IMR-90 (cell line): ENCODE measurements at regions not wholly inside any gene's neighbourhood (a gene's known extent, or its start where the extent isn't known, plus 50 kb on each side); places are given as distances from the start of the nearest gene placed in this dataset.

ENCODE experiments used
- BHLHE40 ChIP-seq: fragments of 150-350 bp; IDR thresholded peaks from 2 replicates; pipeline ENCODE4 v1.6.1; 2016; ENCODE audit warnings: mild to moderate bottlenecking, low read depth, low read length
- CTCF ChIP-seq: conservative IDR thresholded peaks from 2 replicates; pipeline ENCODE4 v1.5.1; 2012; ENCODE audit warnings: mild to moderate bottlenecking, low read depth, low read length, improper control_type of control experiment
- ELK1 ChIP-seq: fragments of 150-350 bp; IDR thresholded peaks from 2 replicates; pipeline ENCODE4 v1.6.1; 2016; ENCODE audit warnings: low read depth, mild to moderate bottlenecking, low read length, moderate library complexity, borderline replicate concordance
- FOS ChIP-seq: fragments of 150-350 bp; IDR thresholded peaks from 2 replicates; pipeline ENCODE4 v1.6.1; 2016; ENCODE audit warnings: low read depth, low read length
- MAZ ChIP-seq: IDR thresholded peaks from 2 replicates; pipeline ENCODE4 v1.6.1; 2012; ENCODE audit warnings: low read depth, mild to moderate bottlenecking, low read length, improper control_type of control experiment, moderate library complexity, borderline replicate concordance
- MXI1 ChIP-seq: IDR thresholded peaks from 2 replicates; pipeline ENCODE4 v1.6.1; 2012; ENCODE audit warnings: low read depth, mild to moderate bottlenecking, low read length, moderate library complexity, borderline replicate concordance
- POLR2A ChIP-seq: IDR thresholded peaks from 2 replicates; pipeline ENCODE4 v1.6.1; 2012; ENCODE audit warnings: mild to moderate bottlenecking, low read depth, low read length
- RAD21 ChIP-seq: IDR thresholded peaks from 2 replicates; pipeline ENCODE4 v1.6.1; 2012; ENCODE audit warnings: low read length, improper control_type of control experiment
- RCOR1 ChIP-seq: IDR thresholded peaks from 2 replicates; pipeline ENCODE4 v1.6.1; 2012; ENCODE audit warnings: mild to moderate bottlenecking, low read length, improper control_type of control experiment; ENCODE audit not compliant: insufficient replicate concordance
- USF2 ChIP-seq: fragments of 150-350 bp; IDR thresholded peaks from 2 replicates; pipeline ENCODE4 v1.6.1; 2017; ENCODE audit warnings: mild to moderate bottlenecking, antibody characterized with exemption, low read length, low read depth

GRCh38 chr2:204340511-204340910, 204.8 kb upstream of the PARD3B start:
- no peak for TF ChIP-seq RAD21
- no peak for TF ChIP-seq CTCF
- TF ChIP-seq USF2 = no peak
- TF ChIP-seq MXI1 = no peak
- no peak for TF ChIP-seq POLR2A
- no peak for TF ChIP-seq MAZ
- TF ChIP-seq FOS = no peak
- TF ChIP-seq BHLHE40 = no peak
- no peak for TF ChIP-seq ELK1
- TF ChIP-seq RCOR1 = no peak
